ENCODE measurements at regions not wholly inside any gene's neighbourhood (a gene's known extent, or its start where the extent isn't known, plus 50 kb on each side); places are given as distances from the start of the nearest gene placed in this dataset.

- no peak overlapping the region for H3K27ac ChIP-seq
- DNase-seq (ENCODE audit: low read depth, low spot score) = no peak
Observed at GRCh38 chr4:19930742-19931141, 321.0 kb upstream of the SLIT2 start.

- no peak for DNase-seq (ENCODE audit: low read depth, low spot score)
Observed at GRCh38 chr4:19927381-19927780, 324.3 kb upstream of the SLIT2 start.

GRCh38 chr4:19925516-19925915, 326.2 kb upstream of the SLIT2 start:
- H3K27ac ChIP-seq = no peak overlapping the region
- no peak for DNase-seq (ENCODE audit: low read depth, low spot score)

More at GRCh38 chr4:19927381-19927780, 324.3 kb upstream of the SLIT2 start:
- no peak overlapping the region for H3K27ac ChIP-seq

- H3K27ac ChIP-seq = no peak overlapping the region
- DNase-seq (ENCODE audit: low read depth, low spot score) = no peak
Observed at GRCh38 chr4:19924761-19925160, 326.9 kb upstream of the SLIT2 start.

- H3K27ac ChIP-seq = no peak overlapping the region
Observed at GRCh38 chr4:19915276-19915675, 336.4 kb upstream of the SLIT2 start.

GRCh38 chr4:19913650-19914049, 338.1 kb upstream of the SLIT2 start:
- no peak overlapping the region for H3K27ac ChIP-seq
- DNase-seq (ENCODE audit: low read depth, low spot score) = peak; percentile 20

More at GRCh38 chr4:19915276-19915675, 336.4 kb upstream of the SLIT2 start:
- no peak for DNase-seq (ENCODE audit: low read depth, low spot score)

GRCh38 chr4:19910861-19911525, 340.7 kb upstream of the SLIT2 start:
- no peak overlapping the region for H3K27ac ChIP-seq

GRCh38 chr4:19905024-19905423, 346.7 kb upstream of the SLIT2 start:
- no peak for DNase-seq (ENCODE audit: low read depth, low spot score)
- H3K27ac ChIP-seq = no peak overlapping the region

More at GRCh38 chr4:19910861-19911525, 340.7 kb upstream of the SLIT2 start:
- no peak for DNase-seq (ENCODE audit: low read depth, low spot score)

GRCh38 chr4:19888587-19888986, 363.1 kb upstream of the SLIT2 start:
- DNase-seq (ENCODE audit: low read depth, low spot score) = no peak
- no peak overlapping the region for H3K27ac ChIP-seq

GRCh38 chr4:19883841-19884240, 367.9 kb upstream of the SLIT2 start:
- DNase-seq (ENCODE audit: low read depth, low spot score) = no peak

GRCh38 chr4:19880206-19880605, 371.5 kb upstream of the SLIT2 start:
- no peak for DNase-seq (ENCODE audit: low read depth, low spot score)
- no peak overlapping the region for H3K27ac ChIP-seq

More at GRCh38 chr4:19883841-19884240, 367.9 kb upstream of the SLIT2 start:
- no peak overlapping the region for H3K27ac ChIP-seq

GRCh38 chr4:19879330-19879729, 372.4 kb upstream of the SLIT2 start:
- H3K27ac ChIP-seq = no peak overlapping the region
- no peak for DNase-seq (ENCODE audit: low read depth, low spot score)

GRCh38 chr4:19857991-19858390, 393.7 kb upstream of the SLIT2 start:
- no peak overlapping the region for H3K27ac ChIP-seq
- DNase-seq (ENCODE audit: low read depth, low spot score) = no peak

- DNase-seq (ENCODE audit: low read depth, low spot score) = no peak
Observed at GRCh38 chr4:19857380-19857779, 394.3 kb upstream of the SLIT2 start.

GRCh38 chr4:19850909-19851308, 400.8 kb upstream of the SLIT2 start:
- peak; percentile 87 for DNase-seq (ENCODE audit: low read depth, low spot score)
- H3K27ac ChIP-seq = no peak overlapping the region

More at GRCh38 chr4:19857380-19857779, 394.3 kb upstream of the SLIT2 start:
- no peak overlapping the region for H3K27ac ChIP-seq

GRCh38 chr4:19844446-19844845, 407.3 kb upstream of the SLIT2 start:
- no peak overlapping the region for H3K27ac ChIP-seq
- DNase-seq (ENCODE audit: low read depth, low spot score) = no peak

- DNase-seq (ENCODE audit: low read depth, low spot score) = no peak
- H3K27ac ChIP-seq = no peak overlapping the region
Observed at GRCh38 chr4:19842471-19842870, 409.2 kb upstream of the SLIT2 start.

- no peak for DNase-seq (ENCODE audit: low read depth, low spot score)
- H3K27ac ChIP-seq = no peak overlapping the region
Observed at GRCh38 chr4:19838858-19839257, 412.8 kb upstream of the SLIT2 start.

GRCh38 chr4:19835429-19835828, 416.3 kb upstream of the SLIT2 start:
- DNase-seq (ENCODE audit: low read depth, low spot score) = no peak
- H3K27ac ChIP-seq = no peak overlapping the region

GRCh38 chr4:19832411-19832810, 419.3 kb upstream of the SLIT2 start:
- H3K27ac ChIP-seq = no peak overlapping the region
- no peak for DNase-seq (ENCODE audit: low read depth, low spot score)

- no peak for DNase-seq (ENCODE audit: low read depth, low spot score)
- no peak overlapping the region for H3K27ac ChIP-seq
Observed at GRCh38 chr4:19831644-19832285, 419.9 kb upstream of the SLIT2 start.

GRCh38 chr4:19829101-19829500, 422.6 kb upstream of the SLIT2 start:
- DNase-seq (ENCODE audit: low read depth, low spot score) = no peak
- H3K27ac ChIP-seq = no peak overlapping the region

All from epithelial cell of prostate (primary cell).